ENCODE measurements at regions not wholly inside any gene's neighbourhood (a gene's known extent, or its start where the extent isn't known, plus 50 kb on each side); places are given as distances from the start of the nearest gene placed in this dataset.

DNA sequence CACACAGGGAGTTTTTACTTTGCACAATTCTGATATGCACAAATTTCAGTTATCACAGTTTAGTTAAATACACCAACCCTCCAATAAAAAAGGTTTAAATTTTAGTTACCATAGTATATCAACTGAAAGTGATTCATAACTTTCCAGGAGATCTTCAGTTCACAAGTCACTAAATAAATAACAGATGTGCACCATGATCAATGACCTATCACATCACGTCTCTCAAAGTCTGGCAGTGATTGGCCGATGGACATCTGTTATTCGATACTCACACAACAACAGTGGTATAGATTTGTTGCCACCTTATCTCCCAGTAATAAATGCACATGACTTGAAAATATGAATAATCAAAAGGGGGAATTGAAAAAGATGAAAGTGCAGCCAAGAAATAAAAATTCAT lies 66.8 kb upstream of the PTCHD4 start:
- TF ChIP-seq EZH2 (IDR thresholded peaks at IDR 0.05; ENCODE audit: insufficient read depth, poor library complexity, severe bottlenecking) (no peak), EZH2phosphoT487 (IDR thresholded peaks at IDR 0.05; ENCODE audit: insufficient read depth, low read depth) (no peak)

Data from GM23248 (cell line).